H1 (cell line): ENCODE measurements at regions not wholly inside any gene's neighbourhood (a gene's known extent, or its start where the extent isn't known, plus 50 kb on each side); places are given as distances from the start of the nearest gene placed in this dataset.

Experiments used
- BCL11A ChIP-seq, 2 experiments: IDR thresholded peaks; one replicate each; pipeline ENCODE4 v1.6.1; 2011; ENCODE audit warnings: low read depth in 2 of 2, low read length in 2 of 2, mild to moderate bottlenecking in 2 of 2
- CTBP2 ChIP-seq: IDR thresholded peaks from 2 replicates; pipeline ENCODE4 v1.7.0; 2011; ENCODE audit warnings: borderline replicate concordance, mild to moderate bottlenecking, moderate library complexity, mixed read lengths, low read length; ENCODE audit not compliant: insufficient read depth, insufficient read length
- EP300 ChIP-seq, 2 experiments: IDR thresholded peaks; 1 replicate in 1 of 2; 2 replicates in 1 of 2; pipeline ENCODE4 v1.6.1; 2011 to 2012; ENCODE audit warnings: low read depth in 2 of 2, low read length in 2 of 2, mild to moderate bottlenecking in 2 of 2, borderline replicate concordance in 1 of 2, inconsistent platforms in 1 of 2, moderate library complexity in 1 of 2
- JUN ChIP-seq: IDR thresholded peaks from 2 replicates; pipeline ENCODE4 v1.6.1; 2011; ENCODE audit warnings: low read depth, mild to moderate bottlenecking, improper control_type of control experiment, low read length
- POU5F1 ChIP-seq: IDR thresholded peaks from 2 replicates; pipeline ENCODE4 v1.6.1; 2011; ENCODE audit warnings: low read depth, mild to moderate bottlenecking, low read length, moderate library complexity
- RXRA ChIP-seq: IDR thresholded peaks from 2 replicates; pipeline ENCODE4 v1.6.1; 2011; ENCODE audit warnings: low read depth, mild to moderate bottlenecking, low read length, moderate library complexity; ENCODE audit not compliant: insufficient read depth
- YY1 ChIP-seq: IDR thresholded peaks from 2 replicates; pipeline ENCODE4 v1.6.1; 2011; ENCODE audit warnings: low read depth, mild to moderate bottlenecking, low read length
- TF ChIP-seq, protein P1 (sequence below): fragments of 300-600 bp; sonication (generic); IDR thresholded peaks from 2 replicates; pipeline ENCODE4 v1.7.1; 2012; ENCODE audit warnings: low read length, moderate library complexity, mild to moderate bottlenecking, inconsistent platforms; ENCODE audit not compliant: insufficient replicate concordance
- TF ChIP-seq, protein P2 (sequence below): IDR thresholded peaks from 2 replicates; pipeline ENCODE4 v1.6.1; 2012; ENCODE audit warnings: low read length, inconsistent platforms

GRCh38 chr4:138659812-138660316, 355.7 kb upstream of the NOCT start (continued):
- TF ChIP-seq, protein P1, sequence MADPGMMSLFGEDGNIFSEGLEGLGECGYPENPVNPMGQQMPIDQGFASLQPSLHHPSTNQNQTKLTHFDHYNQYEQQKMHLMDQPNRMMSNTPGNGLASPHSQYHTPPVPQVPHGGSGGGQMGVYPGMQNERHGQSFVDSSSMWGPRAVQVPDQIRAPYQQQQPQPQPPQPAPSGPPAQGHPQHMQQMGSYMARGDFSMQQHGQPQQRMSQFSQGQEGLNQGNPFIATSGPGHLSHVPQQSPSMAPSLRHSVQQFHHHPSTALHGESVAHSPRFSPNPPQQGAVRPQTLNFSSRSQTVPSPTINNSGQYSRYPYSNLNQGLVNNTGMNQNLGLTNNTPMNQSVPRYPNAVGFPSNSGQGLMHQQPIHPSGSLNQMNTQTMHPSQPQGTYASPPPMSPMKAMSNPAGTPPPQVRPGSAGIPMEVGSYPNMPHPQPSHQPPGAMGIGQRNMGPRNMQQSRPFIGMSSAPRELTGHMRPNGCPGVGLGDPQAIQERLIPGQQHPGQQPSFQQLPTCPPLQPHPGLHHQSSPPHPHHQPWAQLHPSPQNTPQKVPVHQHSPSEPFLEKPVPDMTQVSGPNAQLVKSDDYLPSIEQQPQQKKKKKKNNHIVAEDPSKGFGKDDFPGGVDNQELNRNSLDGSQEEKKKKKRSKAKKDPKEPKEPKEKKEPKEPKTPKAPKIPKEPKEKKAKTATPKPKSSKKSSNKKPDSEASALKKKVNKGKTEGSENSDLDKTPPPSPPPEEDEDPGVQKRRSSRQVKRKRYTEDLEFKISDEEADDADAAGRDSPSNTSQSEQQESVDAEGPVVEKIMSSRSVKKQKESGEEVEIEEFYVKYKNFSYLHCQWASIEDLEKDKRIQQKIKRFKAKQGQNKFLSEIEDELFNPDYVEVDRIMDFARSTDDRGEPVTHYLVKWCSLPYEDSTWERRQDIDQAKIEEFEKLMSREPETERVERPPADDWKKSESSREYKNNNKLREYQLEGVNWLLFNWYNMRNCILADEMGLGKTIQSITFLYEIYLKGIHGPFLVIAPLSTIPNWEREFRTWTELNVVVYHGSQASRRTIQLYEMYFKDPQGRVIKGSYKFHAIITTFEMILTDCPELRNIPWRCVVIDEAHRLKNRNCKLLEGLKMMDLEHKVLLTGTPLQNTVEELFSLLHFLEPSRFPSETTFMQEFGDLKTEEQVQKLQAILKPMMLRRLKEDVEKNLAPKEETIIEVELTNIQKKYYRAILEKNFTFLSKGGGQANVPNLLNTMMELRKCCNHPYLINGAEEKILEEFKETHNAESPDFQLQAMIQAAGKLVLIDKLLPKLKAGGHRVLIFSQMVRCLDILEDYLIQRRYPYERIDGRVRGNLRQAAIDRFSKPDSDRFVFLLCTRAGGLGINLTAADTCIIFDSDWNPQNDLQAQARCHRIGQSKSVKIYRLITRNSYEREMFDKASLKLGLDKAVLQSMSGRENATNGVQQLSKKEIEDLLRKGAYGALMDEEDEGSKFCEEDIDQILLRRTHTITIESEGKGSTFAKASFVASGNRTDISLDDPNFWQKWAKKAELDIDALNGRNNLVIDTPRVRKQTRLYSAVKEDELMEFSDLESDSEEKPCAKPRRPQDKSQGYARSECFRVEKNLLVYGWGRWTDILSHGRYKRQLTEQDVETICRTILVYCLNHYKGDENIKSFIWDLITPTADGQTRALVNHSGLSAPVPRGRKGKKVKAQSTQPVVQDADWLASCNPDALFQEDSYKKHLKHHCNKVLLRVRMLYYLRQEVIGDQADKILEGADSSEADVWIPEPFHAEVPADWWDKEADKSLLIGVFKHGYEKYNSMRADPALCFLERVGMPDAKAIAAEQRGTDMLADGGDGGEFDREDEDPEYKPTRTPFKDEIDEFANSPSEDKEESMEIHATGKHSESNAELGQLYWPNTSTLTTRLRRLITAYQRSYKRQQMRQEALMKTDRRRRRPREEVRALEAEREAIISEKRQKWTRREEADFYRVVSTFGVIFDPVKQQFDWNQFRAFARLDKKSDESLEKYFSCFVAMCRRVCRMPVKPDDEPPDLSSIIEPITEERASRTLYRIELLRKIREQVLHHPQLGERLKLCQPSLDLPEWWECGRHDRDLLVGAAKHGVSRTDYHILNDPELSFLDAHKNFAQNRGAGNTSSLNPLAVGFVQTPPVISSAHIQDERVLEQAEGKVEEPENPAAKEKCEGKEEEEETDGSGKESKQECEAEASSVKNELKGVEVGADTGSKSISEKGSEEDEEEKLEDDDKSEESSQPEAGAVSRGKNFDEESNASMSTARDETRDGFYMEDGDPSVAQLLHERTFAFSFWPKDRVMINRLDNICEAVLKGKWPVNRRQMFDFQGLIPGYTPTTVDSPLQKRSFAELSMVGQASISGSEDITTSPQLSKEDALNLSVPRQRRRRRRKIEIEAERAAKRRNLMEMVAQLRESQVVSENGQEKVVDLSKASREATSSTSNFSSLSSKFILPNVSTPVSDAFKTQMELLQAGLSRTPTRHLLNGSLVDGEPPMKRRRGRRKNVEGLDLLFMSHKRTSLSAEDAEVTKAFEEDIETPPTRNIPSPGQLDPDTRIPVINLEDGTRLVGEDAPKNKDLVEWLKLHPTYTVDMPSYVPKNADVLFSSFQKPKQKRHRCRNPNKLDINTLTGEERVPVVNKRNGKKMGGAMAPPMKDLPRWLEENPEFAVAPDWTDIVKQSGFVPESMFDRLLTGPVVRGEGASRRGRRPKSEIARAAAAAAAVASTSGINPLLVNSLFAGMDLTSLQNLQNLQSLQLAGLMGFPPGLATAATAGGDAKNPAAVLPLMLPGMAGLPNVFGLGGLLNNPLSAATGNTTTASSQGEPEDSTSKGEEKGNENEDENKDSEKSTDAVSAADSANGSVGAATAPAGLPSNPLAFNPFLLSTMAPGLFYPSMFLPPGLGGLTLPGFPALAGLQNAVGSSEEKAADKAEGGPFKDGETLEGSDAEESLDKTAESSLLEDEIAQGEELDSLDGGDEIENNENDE, result peak; percentile 67
- TF ChIP-seq EP300 (IDR thresholded peaks at IDR 0.05; ENCODE audit: borderline replicate concordance in 1 of 2, low read depth in 2 of 2, low read length in 2 of 2) (peak in 1 of 2 experiments; percentile 67; a peak in 1 of 3 replicates), YY1 (peak; percentile 56; the same call in 1 of the 2 replicates), RXRA (0 out of 2 replicates have a peak, but pooled peaks have one; percentile 6), CTBP2 (peak; percentile 70), BCL11A (IDR thresholded peaks at IDR 0.05; ENCODE audit: low read depth in 2 of 2, low read length in 2 of 2) (peak in 1 of 2 experiments; percentile 69), JUN (0 out of 2 replicates have a peak, but pooled peaks have one; percentile 16), POU5F1 (peak; percentile 92)
- TF ChIP-seq, protein P2, sequence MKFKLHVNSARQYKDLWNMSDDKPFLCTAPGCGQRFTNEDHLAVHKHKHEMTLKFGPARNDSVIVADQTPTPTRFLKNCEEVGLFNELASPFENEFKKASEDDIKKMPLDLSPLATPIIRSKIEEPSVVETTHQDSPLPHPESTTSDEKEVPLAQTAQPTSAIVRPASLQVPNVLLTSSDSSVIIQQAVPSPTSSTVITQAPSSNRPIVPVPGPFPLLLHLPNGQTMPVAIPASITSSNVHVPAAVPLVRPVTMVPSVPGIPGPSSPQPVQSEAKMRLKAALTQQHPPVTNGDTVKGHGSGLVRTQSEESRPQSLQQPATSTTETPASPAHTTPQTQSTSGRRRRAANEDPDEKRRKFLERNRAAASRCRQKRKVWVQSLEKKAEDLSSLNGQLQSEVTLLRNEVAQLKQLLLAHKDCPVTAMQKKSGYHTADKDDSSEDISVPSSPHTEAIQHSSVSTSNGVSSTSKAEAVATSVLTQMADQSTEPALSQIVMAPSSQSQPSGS, result 0 out of 2 replicates have a peak, but pooled peaks have one; percentile 42
